ENCODE measurements at regions not wholly inside any gene's neighbourhood (a gene's known extent, or its start where the extent isn't known, plus 50 kb on each side); places are given as distances from the start of the nearest gene placed in this dataset.

GRCh38 chr1:107000902-107001301 is 55.6 kb upstream of the PRMT6 start:
- TF ChIP-seq POLR2A (IDR thresholded peaks at IDR 0.05; ENCODE audit: low read depth, low read length) (no peak), TAF1 (IDR thresholded peaks at IDR 0.05; ENCODE audit: borderline replicate concordance, low read depth, low read length) (no peak), POLR2AphosphoS5 (IDR thresholded peaks at IDR 0.05; ENCODE audit: low read depth, low read length) (no peak)
